GM18858 (cell line): ENCODE measurements at regions not wholly inside any gene's neighbourhood (a gene's known extent, or its start where the extent isn't known, plus 50 kb on each side); places are given as distances from the start of the nearest gene placed in this dataset.
"Not testable (repeated sequence)": the region's sequence is repeated elsewhere in the genome, so short reads cannot be mapped to it uniquely, and the experiment has no call there.

Source experiments
- ATAC-seq: cut with Tn5 transposase; IDR thresholded peaks from one replicate; pipeline ENCODE4 v1.9.1; 2021; ENCODE audit not compliant: unreplicated experiment

GRCh38 chr6:11486959-11487358, 50.6 kb upstream of the TMEM170B start:
- ATAC-seq = no peak

- no peak for ATAC-seq
Observed at GRCh38 chr6:11486486-11486885, 51.1 kb upstream of the TMEM170B start.

GRCh38 chr6:11486051-11486450, 51.5 kb upstream of the TMEM170B start:
- no peak for ATAC-seq

- no peak for ATAC-seq
Observed at GRCh38 chr6:11485271-11485670, 52.3 kb upstream of the TMEM170B start.

DNA sequence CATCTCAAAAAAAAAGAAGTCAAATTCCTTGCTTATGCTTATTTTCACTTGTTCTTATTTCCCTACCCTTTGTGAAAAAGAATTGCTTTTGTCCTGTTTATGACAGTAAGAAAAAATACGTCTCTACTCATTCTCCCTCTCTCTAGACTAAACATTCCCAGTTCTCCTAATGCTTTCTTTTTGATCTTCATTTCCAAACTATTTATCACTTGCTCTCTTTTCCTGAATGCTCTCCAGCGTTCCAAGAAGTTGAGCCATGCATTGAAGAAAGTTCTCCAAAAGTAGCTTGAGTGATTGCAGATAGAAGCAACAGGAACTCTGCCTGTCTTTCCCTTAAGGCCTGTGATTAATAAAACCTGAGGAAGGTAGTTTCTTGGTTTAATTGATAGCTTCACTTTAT, 53.1 kb upstream of the TMEM170B start:
- ATAC-seq = no peak

- ATAC-seq = no peak
Observed at GRCh38 chr6:11482616-11483015, 54.9 kb upstream of the TMEM170B start.

GRCh38 chr6:11480541-11480940, 57.0 kb upstream of the TMEM170B start:
- ATAC-seq = no peak

DNA sequence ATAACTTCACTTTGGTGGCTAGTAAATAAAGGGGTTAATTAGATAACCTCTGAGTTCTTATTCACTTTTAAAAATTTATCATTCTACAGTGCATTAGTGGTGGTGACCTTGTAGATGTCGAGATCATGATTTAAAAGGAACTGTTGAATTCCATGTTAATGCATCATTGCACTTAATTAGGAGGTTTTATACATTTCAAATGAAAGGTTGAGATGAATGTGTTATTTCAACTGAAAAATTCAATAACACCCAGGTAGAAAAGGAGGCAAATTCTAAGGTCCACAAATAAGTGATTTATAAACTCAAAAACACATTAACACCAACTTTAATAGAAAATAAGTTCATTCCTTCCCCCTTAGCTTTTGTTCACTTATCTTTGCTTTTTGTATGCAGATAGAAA, 58.3 kb upstream of the TMEM170B start:
- ATAC-seq = no peak

GRCh38 chr6:11478586-11478985, 59.0 kb upstream of the TMEM170B start:
- no peak for ATAC-seq

- ATAC-seq = no peak
Observed at GRCh38 chr6:11475016-11475415, 62.5 kb upstream of the TMEM170B start.

DNA sequence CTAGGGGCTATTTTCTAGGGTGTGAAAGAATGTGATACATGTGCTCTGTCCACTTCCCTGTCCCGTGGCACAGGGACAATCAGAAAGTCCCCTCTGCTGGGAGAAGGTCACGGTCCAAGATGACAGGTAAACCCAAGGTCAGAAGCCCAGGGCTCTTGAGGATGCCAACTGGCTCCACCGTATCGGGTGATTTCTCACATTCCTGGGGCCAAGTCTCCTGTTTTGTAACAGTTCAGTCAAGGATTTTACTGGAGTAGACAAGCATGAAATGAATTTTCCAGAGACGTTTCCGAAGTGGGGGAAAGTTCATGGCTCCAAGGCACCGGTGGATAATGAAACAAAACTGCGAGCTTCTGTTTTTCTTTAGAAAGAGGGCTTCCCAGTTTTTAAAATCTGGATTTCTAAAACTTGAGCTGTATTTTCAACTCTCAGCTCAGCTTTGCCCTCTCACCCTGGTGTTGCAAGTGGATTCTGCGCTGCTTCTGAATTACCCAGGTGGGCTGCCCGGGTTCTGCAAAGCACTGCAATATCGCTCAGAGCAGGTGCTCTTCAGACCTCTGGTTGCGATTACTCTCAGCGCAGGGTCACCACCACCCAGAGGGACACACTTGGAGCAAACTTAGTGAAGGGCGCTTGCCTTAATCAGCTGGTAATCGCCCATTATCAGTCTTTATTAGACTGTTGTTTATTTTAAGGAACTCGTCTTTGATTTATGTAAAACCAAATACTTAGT, 64.4 kb upstream of the TMEM170B start:
- ATAC-seq = no peak

- no peak for ATAC-seq
Observed at GRCh38 chr6:11471261-11471660, 66.3 kb upstream of the TMEM170B start.

DNA sequence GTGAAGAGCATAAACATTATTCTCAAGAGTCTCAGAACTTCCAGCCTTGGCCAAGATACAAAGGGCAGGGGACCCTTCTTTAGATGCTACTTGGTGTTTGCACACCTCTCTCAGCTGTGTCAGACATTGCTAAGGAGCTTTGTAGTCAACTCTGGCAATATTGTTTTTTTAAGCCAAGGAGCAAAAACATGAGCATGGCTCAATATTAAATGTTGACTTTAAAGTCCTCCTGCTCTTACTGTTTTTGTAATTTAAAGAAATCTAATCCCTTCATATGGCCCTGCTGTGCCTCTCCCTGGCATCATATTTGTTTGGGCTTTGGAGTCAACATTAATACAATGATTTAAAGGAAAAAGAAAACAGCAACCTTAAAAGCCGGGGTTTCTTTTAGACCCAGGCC, 67.9 kb upstream of the TMEM170B start:
- ATAC-seq = no peak

DNA sequence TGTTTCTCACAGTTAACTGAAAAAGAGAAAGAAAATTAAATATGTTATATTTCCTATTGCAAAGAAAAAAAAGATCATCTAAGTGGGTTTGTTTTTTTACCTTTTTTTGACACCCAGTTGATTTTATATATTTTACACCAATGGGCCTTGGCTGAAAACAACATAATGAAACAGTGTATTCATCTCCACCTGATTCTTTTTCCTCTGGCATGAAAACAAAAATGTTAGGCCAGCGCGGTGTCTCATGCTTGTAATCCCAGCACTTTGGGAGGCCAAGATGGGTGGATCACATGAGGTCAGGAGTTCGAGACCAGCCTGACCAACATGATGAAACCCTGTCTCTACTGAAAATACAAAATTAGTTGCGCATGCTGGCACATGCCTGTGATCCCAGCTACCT, 69.3 kb upstream of the TMEM170B start:
- not testable (repeated sequence) for ATAC-seq

- ATAC-seq = peak; percentile 64
Observed at GRCh38 chr6:11467364-11467763, 70.2 kb upstream of the TMEM170B start.

GRCh38 chr6:11463398-11463780, 74.2 kb upstream of the TMEM170B start:
- no peak for ATAC-seq

DNA sequence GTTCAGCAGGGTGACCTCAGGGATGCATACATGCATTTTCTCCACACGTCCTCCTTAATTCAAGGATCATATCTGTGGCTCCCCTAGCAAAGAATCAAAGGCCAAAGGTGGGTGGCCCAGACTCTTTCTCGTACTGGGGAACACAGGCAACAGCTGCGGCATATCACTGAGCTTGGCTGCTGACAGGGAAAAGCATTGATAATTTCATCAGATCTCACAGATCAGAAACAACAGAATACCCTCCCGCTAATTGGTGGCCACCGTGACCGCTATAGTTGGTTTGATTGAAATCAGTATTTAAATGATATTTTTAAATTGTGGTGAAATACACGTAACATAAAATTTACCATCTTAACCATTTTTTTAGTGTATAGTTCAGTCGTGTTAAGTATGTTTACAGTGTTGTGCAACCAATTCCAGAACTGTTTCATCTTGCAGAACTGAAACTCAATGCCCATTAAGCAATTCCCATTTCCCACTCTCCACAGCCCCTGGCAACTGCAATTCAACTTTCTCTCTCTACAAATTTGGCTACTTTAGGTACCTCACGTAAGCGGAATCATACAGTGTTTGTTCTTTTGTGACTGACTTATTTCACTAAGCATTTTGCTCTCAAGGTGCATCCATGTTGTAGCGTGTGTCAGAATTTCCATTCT, 74.7 kb upstream of the TMEM170B start:
- ATAC-seq = no peak

GRCh38 chr6:11460837-11461661, 76.5 kb upstream of the TMEM170B start:
- ATAC-seq = peak; percentile 54

DNA sequence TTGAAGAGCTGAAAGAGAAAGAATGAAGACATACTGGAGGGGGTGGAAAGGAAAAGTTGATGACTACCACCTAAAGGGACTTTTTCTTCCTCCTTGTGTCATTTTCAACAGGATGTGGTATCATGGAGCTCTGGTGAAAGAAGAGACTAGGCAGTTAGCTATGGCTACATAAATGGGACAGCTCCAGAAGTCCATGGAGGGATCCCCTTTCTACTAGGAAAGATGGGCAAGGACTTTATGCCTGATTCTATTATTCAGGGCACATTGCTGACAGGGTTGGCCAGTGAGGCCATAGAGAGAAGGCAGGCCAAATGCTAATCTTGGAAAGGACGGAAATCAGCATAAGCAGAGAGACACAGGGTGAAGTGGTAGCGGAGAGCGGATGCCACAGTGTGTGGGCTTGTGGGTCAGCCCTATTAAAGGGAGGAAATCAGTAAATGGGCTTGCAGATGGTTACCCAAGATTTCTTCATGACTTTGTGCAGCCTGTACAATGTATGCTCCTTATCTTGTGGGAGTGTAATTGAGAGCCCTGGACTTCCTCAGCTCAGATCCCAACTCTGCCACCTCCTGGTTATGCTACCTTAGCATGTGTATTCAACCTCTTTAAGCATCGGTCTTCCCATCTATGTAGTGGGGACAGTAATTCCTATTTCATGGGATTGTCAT, 77.4 kb upstream of the TMEM170B start:
- peak; percentile 24 for ATAC-seq

DNA sequence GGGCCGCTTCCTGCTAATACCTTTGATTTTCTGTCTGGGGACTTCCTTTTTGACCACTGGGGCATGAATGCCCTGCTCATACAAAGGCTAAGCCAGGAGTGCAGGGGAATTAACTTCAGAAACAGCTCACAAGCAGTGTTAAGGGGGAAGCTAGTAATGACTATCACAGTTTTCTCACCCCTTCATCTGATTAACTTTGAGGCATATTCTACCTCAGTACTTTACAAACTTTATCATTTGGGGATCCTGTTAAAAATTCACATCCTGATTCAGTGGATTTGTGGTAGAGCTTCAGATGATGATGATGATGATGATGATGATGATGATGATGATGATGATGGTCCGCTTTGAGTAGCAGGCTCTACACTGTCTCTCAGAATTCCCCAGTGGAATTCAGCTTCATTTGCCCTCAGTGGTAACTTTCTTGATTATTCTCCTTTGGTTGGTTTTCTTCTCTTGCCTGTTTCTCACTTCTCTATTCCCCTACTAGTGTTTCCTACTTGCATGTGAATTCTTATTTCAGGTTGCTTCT, 78.4 kb upstream of the TMEM170B start:
- peak; percentile 59 for ATAC-seq

DNA sequence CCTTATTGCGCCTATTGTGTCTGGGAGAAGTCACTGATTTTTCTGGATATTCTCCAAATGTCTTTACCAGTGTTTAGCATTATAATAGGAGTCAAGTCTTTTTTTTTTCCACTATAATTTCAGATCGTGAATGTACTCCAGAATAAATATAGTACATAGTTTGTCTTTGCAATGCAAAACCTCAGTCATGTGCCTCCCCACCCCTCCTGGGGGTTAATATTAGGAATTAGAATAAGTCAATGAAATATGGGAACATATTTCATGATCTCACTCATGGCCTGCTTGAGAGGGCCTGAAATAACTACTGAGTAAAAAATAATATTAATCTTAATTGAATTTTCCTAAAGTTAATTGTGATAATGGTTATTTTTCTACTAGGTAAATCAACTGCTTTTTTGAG, 79.0 kb upstream of the TMEM170B start:
- no peak for ATAC-seq
